Fibroblast of mammary gland (primary cell): ENCODE measurements at regions not wholly inside any gene's neighbourhood (a gene's known extent, or its start where the extent isn't known, plus 50 kb on each side); places are given as distances from the start of the nearest gene placed in this dataset.

ENCODE experiments used
- DNase-seq: peaks from one replicate; pipeline ENCODE4 v3.0.0-alpha.2; 2010; ENCODE audit warnings: low read depth
- H3K4me3 ChIP-seq: 2 replicates; pipeline ENCODE4 v1.5.1; 2011; ENCODE audit warnings: low read depth, mild to moderate bottlenecking, low read length, moderate library complexity; ENCODE audit not compliant: control insufficient read depth
- CTCF ChIP-seq: conservative IDR thresholded peaks from 2 replicates; pipeline ENCODE4 v1.5.1; 2011; ENCODE audit warnings: low read depth, low read length, inconsistent platforms; ENCODE audit not compliant: control insufficient read depth, insufficient read depth

- DNase-seq: no peak
- TF ChIP-seq CTCF: no peak
- H3K4me3 ChIP-seq: no peak overlapping the region
These were observed 1061.1 kb upstream of the AUTS2 start for GRCh38 chr7:68537051-68537773.

- TF ChIP-seq CTCF: no peak
- no peak overlapping the region for H3K4me3 ChIP-seq
- no peak for DNase-seq
These were observed 1060.6 kb upstream of the AUTS2 start for GRCh38 chr7:68537774-68538071.

- DNase-seq: no peak
- TF ChIP-seq CTCF: no peak
- no peak overlapping the region for H3K4me3 ChIP-seq
These were observed 1055.4 kb upstream of the AUTS2 start for GRCh38 chr7:68542831-68543230.

- DNase-seq: no peak
- no peak for TF ChIP-seq CTCF
These were observed 1053.4 kb upstream of the AUTS2 start for GRCh38 chr7:68544851-68545250.

GRCh38 chr7:68547181-68547580 lies 1051.1 kb upstream of the AUTS2 start:
- no peak for DNase-seq
- no peak for TF ChIP-seq CTCF
- H3K4me3 ChIP-seq: no peak overlapping the region

More at GRCh38 chr7:68544851-68545250, 1053.4 kb upstream of the AUTS2 start:
- no peak overlapping the region for H3K4me3 ChIP-seq

GRCh38 chr7:68547799-68548198 lies 1050.5 kb upstream of the AUTS2 start:
- DNase-seq: no peak
- H3K4me3 ChIP-seq: no peak overlapping the region
- no peak for TF ChIP-seq CTCF

- no peak for TF ChIP-seq CTCF
- H3K4me3 ChIP-seq: no peak overlapping the region
- DNase-seq: no peak
These were observed 1048.2 kb upstream of the AUTS2 start for GRCh38 chr7:68550027-68550426.
